Heart right ventricle (tissue), 16 donors: ENCODE measurements at regions not wholly inside any gene's neighbourhood (a gene's known extent, or its start where the extent isn't known, plus 50 kb on each side); places are given as distances from the start of the nearest gene placed in this dataset.
"Not testable (repeated sequence)": the region's sequence is repeated elsewhere in the genome, so short reads cannot be mapped to it uniquely, and the experiment has no call there.

ENCODE experiments used
- ATAC-seq, 8 donors: fragments of 200-7000 bp; cut with Tn5 transposase; one replicate each; pipeline ENCODE4 v1.9.1; 2020; ENCODE audit warnings: mild to moderate bottlenecking in 8 of 8, moderate library complexity in 8 of 8, moderate number of reproducible peaks in 1 of 8
- DNase-seq, 2 donors: peaks; one replicate each; pipeline ENCODE4 v3.0.0-alpha.2; 2020
- H3K27ac ChIP-seq, 10 donors: fragments of 200-600 bp; sonication (generic) in 2 of 10; one replicate each; pipeline versions ENCODE4 v1.5.0 to v1.8.0; 2020 to 2022; ENCODE audit warnings: mild to moderate bottlenecking in 3 of 10
- H3K27me3 ChIP-seq, 7 donors: fragments of 200-600 bp; one replicate each; pipeline ENCODE4 v1.8.0; 2021 to 2022; ENCODE audit warnings: mild to moderate bottlenecking in 2 of 7
- H3K36me3 ChIP-seq, 9 donors: fragments of 200-600 bp; sonication (generic) in 1 of 9; one replicate each; pipeline versions ENCODE4 v1.5.0 to v1.8.0; 2020 to 2022; ENCODE audit warnings: mild to moderate bottlenecking in 2 of 9
- H3K4me1 ChIP-seq, 9 donors: fragments of 200-600 bp; sonication (generic) in 1 of 9; one replicate each; pipeline versions ENCODE4 v1.5.0 to v1.8.0; 2020 to 2022; ENCODE audit warnings: mild to moderate bottlenecking in 4 of 9
- H3K4me3 ChIP-seq, 10 donors: fragments of 200-600 bp; sonication (generic) in 2 of 10; one replicate each; pipeline versions ENCODE4 v1.5.0 to v1.8.0; 2020 to 2022; ENCODE audit warnings: mild to moderate bottlenecking in 7 of 10, moderate library complexity in 2 of 10
- H3K9me3 ChIP-seq, 11 donors: fragments of 200-600 bp in 10 of 11; sonication (generic) in 2 of 11; one replicate each; pipeline versions ENCODE4 v1.5.0 to v1.8.0; 2013 to 2022; ENCODE audit warnings: mild to moderate bottlenecking in 2 of 11, control low read depth in 1 of 11, moderate library complexity in 1 of 11
- CTCF ChIP-seq, 9 donors: fragments of 200-600 bp; sonication (generic) in 2 of 9; IDR thresholded peaks; one replicate each; pipeline versions ENCODE4 v1.5.0 to v1.8.0; 2021 to 2022; ENCODE audit warnings: antibody characterized with exemption in 9 of 9, mild to moderate bottlenecking in 5 of 9, moderate library complexity in 1 of 9
- WGBS, 2 donors: extraction: QIAGEN DNeasy Blood & Tissue Kit; methylation state at CpG; one replicate each; pipeline ENCODE4 v1.1.7; 2013; ENCODE audit warnings: inconsistent platforms in 1 of 2; 5-methylcytosine and 5-hydroxymethylcytosine counted together
- intact Hi-C, 10 donors: fragments of 100-400 bp; cut with DNase I; formaldehyde crosslinking; loops; one replicate each; pipeline versions ENCODE4 v1.11.1 to v1.14.2; 2022
- donor health status: Arrhythmogenic right ventricular cardiomyopathy.
- donor health status: ischemic (EF 13 %, LVEDD 7.1; RV severe dilation, severe dysfunction).
- donor health status: healthy with polysubstance abuse.
- donor health status: DM: no; HTN: yes; CAD: no.
- donor health status: DM: no; HTN: no; CAD: no.
- donor health status: ischemic (EF 25% LVEDD 6.9; RV normal size, moderate dysfunction).
- donor health status: ischemic (EF 25% LVEDD 5.7; RV mildly dilated, moderate dysfunction).
- donor health status: healthy.
- donor health status: DM: yes; HTN: yes; CAD: no.
- donor health status: Ischemic cardiomyopathy.
- donor health status: ischemic (EF 35%, LVEDD 5.7; RV mildly dilated, moderate dysfunction).
- donor health status: nonischemic (EF 11% LVEDD 7.7; RV severe dilation, severe dysfunction).
- donor health status: DM: yes; HTN: yes; CAD: no.
- donor health status: PGD.
- donor health status: ischemic (EF 29% LVEDD 5.4; RV normal size, mild dysfunction).
- donor health status: nonischemic (EF 23%, LVEDD 6.1; RV moderate dilation, normal function).

DNA sequence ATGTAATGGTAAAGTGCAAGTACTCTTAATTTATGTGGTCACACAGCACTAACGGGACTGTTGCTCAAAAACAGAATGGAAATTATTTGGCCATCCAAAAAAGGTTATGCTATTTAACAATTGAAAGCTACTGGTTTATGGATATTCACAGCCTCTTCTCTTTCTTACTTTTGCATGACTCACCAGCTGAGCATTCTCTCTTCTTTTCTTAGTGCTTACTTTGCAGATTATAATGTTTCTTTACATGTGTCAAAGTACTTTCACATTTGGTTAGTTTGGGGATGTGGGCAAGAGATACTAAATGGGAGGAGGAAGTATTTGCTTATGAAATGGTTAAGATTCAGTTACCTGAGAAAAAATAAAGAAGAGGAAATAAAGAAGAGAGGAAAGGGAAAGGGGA, 610.5 kb downstream of the HTR1B start:
- ATAC-seq (no peak), DNase-seq (no peak)
- no peaks in the 10 kb centered on the region for H3K36me3 ChIP-seq
- no peak overlapping the region for H3K4me3 ChIP-seq
- no peak overlapping the region for H3K27ac ChIP-seq
- no peaks in the 10 kb centered on the region for H3K27me3 ChIP-seq
- intact Hi-C loops: loop anchor here in 1 of 10 donors (10.0 kb wide), 1 partner anchor 918 kb away; no protein-coding TSS in a partner anchor
- H3K4me1 ChIP-seq: no peaks in the 10 kb centered on the region
- WGBS, 2 donors: 67 to 80% methylated on average over 1 of the region's 1 CpG
- no peaks in the 10 kb centered on the region for H3K9me3 ChIP-seq
- TF ChIP-seq CTCF (IDR thresholded peaks at IDR 0.05): no peak

GRCh38 chr6:76849274-76849970, 613.9 kb downstream of the HTR1B start:
- DNase-seq, H3K4me1 ChIP-seq, H3K36me3 ChIP-seq, H3K27me3 ChIP-seq, H3K27ac ChIP-seq, H3K4me3 ChIP-seq, ATAC-seq, intact Hi-C loops: not testable (repeated sequence)
- H3K9me3 ChIP-seq: peaks cover 0 to 20% (median 0%) of the 10 kb centered on the region in 11 donors
- WGBS, 2 donors: 88 to 89% methylated on average over 9 of the region's 9 CpGs

- no peak for TF ChIP-seq CTCF (IDR thresholded peaks at IDR 0.05)
- WGBS, 2 donors: 0% methylated on average over 1 of the region's 1 CpG
- DNase-seq: no peak
- peaks cover 0 to 4% (median 0%) of the 10 kb centered on the region in 9 donors for H3K4me1 ChIP-seq
- no peak overlapping the region for H3K4me3 ChIP-seq
- H3K36me3 ChIP-seq: no peaks in the 10 kb centered on the region
- H3K27ac ChIP-seq: no peak overlapping the region
- ATAC-seq: no peak
- intact Hi-C loops: no loop called here
- peaks cover 0 to 27% (median 0%) of the 10 kb centered on the region in 11 donors for H3K9me3 ChIP-seq
- H3K27me3 ChIP-seq: no peaks in the 10 kb centered on the region
Observed at GRCh38 chr6:76843054-76843822, 620.1 kb downstream of the HTR1B start.

DNA sequence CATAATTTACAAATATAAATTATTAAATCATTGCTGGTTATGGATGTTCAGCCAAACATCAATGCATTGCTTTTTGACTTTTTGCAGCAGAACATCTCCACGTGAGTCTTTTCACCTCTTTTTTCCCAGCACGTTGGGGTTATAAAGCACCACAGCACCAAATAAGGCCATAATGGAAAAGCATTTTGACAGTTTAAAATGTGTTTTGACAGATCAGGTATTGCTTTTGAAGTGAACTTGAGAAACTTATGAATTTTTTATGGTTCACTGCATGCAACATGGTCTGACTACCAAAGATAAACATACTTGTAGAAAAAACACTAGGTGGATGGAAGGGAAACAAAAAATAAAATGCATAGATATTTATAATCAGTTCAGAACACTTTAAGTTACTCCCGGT, 622.4 kb downstream of the HTR1B start:
- no peak for TF ChIP-seq CTCF (IDR thresholded peaks at IDR 0.05)
- H3K9me3 ChIP-seq: peaks cover 0 to 20% (median 0%) of the 10 kb centered on the region in 11 donors
- DNase-seq: no peak
- intact Hi-C loops: no loop called here
- no peaks in the 10 kb centered on the region for H3K27me3 ChIP-seq
- no peak overlapping the region for H3K27ac ChIP-seq
- no peak overlapping the region for H3K4me3 ChIP-seq
- H3K4me1 ChIP-seq: peaks cover 0 to 4% (median 0%) of the 10 kb centered on the region in 9 donors
- ATAC-seq: no peak
- no peaks in the 10 kb centered on the region for H3K36me3 ChIP-seq
- 83 to 95% methylated on average over 3 of the region's 3 CpGs for WGBS, 2 donors
